Activated T-helper 9 cell treated with anti-CD3 and anti-CD28 coated beads, Interleukin-2, amount 50 U/mL, for 16 hours (primary cell): ENCODE measurements at regions not wholly inside any gene's neighbourhood (a gene's known extent, or its start where the extent isn't known, plus 50 kb on each side); places are given as distances from the start of the nearest gene placed in this dataset.
A peak's percentile ranks its signal among the peaks of the same experiment; 100 is the strongest.
"Not testable (repeated sequence)": the region's sequence is repeated elsewhere in the genome, so short reads cannot be mapped to it uniquely, and the experiment has no call there.

Source experiments
- DNase-seq: peaks from one replicate; pipeline ENCODE4 v3.0.0-alpha.2; 2020; ENCODE audit warnings: low read depth

DNA sequence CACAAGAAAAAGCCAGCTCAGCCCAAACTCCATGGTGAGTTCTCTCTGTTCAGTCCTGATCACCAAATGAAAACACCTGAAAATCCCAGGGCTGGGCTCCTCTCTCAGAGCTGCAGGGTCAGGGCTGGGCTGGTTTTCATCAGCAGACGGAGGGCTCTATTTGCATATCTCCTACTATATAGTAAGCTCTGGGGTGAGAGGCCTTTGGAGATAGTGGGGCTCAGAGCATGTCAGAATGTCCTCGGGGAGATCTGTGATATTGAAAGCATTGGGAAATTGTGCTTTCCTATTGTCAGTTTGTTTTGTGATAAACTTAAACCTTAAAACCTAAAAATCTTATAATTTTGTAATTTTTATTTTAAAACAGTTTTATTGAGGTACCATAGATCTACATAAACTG, 742.6 kb downstream of the TMEM121 start:
- DNase-seq = no peak

DNA sequence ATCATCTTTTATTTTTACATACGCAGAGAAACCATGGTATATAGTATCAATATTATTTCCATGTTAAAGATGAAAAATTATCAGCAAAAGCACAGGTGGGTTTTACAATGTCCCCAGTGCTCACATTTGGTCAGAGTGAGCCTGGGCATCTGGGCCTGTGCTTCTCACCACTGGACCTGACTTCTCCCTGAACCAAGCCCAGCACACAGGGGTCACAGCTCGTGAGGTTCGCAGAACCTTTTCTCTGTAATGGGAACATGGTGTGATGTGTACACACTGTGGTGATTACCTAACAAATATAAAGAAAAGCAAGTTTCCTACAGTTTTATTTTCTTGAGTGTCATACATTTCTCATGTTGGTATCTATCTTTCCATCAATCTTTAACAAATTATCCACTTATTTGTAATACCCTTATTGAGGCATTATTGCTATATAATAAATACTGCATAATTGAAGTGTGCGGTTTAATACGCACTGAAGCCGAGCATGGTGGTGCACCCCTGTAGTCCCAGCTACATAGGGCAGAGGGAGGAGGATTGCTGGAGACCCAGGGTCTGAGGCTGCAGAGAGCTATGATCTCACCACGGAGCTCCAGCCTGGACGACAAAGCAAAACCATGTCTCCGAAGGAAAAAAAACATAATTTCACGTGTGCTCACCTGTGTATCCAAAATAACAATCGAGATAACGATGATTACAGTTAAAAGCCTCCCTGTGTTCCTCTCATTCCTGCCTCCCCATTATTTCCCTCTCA, 743.2 kb downstream of the TMEM121 start:
- no peak for DNase-seq

DNA sequence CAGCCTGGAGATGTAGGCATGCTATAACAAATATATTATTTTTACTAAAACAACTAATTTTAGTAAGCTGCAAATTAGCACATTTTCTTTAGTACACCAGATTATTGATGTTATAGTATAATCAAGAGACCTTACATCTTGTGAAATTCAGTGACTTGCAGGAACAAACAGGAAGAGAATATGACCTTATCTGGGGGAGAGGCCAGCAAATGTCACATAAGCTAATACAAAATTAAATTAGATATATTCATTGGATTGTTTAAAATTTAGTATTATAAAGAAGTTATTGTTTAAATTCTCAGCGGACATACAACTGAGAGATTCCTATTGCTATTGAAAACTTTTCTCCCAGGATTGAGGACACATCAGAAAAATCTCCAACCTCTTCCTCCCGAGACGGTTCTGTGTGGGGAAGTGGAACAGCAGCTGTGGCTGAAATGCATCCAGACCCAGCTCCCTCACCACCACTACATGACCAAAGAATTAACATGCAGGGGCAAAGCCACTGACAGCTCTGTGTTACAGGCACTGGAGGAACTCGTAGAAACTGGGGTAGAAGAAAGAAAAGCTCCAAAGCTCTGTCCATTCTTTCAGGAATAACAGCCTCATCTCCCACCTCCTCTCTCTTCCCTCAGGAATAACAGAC, 744.2 kb downstream of the TMEM121 start:
- not testable (repeated sequence) for DNase-seq

- DNase-seq = no peak
Observed at GRCh38 chr14:106276326-106277267, 750.2 kb downstream of the TMEM121 start.

DNA sequence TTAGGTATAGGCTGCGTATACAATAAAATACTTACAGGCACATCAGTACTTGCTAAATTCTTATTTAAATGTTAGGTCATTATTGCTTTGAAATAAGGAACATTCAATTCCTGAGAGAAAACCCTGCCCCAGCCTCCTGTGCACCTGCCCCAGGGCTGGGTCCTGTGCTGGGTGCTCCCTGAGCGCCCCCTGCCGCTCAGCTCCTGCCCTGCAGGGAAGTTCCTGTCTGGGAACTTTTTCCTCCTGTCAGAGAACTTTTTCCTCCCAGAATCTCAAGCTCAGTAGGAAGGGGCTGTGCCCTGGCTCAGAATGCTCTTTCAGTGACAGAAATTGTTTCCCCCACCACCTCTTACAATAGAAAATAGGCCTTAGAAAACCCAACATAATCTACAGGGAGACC, 751.1 kb downstream of the TMEM121 start:
- peak; percentile 10 for DNase-seq

DNA sequence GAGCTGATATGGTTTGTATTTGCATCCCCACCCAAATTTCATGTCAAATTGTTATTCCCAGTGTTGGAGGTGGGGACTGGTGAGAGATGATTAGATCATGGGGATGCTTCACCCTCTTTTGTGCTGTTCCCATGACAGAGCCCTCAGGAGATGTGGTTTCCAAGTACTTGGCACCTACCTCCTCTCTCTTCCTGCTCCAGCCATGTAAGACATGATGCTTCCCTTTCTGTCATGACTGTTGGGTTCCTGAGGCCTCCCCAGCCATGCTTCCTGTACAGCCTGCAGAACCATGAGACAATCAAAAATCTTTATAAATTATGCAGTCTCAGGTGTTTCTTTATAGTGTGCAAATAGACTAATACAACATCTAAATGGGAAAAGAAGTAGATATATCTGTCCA, 754.5 kb downstream of the TMEM121 start:
- DNase-seq = no peak

- DNase-seq = peak; percentile 10
Observed at GRCh38 chr14:106286697-106287290, 760.4 kb downstream of the TMEM121 start.

- DNase-seq = no peak
Observed at GRCh38 chr14:106287506-106287905, 761.1 kb downstream of the TMEM121 start.

DNA sequence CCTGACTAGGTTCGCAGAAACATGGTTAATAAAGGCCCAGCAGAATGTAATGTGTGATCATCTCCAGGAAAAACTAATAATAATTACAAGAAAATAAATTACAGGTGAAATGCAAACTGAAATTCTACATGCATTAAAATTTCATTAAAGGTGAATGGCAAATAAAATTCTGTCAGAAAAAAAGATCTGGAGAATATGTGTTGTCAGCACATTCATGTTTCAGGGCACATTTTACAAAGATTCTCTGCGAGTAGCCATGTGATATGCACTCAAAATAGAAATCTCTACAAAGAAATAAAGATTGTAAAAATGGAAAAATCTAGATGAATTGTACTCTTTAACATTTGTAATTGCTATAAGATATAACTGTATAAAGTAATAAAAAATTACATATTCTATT, 765.2 kb downstream of the TMEM121 start:
- DNase-seq = no peak

DNA sequence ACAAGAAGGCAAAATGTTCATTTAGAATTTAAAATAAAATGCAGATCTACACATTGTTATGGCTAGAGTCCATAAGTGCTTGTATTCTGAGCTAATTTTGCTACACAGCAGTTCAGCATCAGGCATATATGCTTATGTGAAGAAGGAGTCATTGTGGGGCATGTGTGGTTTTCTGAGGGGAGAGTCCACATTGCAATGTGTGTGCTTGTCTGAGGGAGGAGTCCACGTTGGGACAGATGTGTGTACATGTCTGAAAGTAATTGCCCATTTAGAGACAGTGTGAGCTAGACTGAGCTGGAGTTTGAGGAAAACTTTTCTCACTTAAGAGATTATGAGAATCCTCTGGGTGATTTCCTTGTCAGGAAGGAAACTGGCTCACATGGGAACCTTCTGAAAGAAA, 767.9 kb downstream of the TMEM121 start:
- DNase-seq = no peak

GRCh38 chr14:106300951-106301510, 774.6 kb downstream of the TMEM121 start:
- not testable (repeated sequence) for DNase-seq

- not testable (repeated sequence) for DNase-seq
Observed at GRCh38 chr14:106301609-106302008, 775.2 kb downstream of the TMEM121 start.

DNA sequence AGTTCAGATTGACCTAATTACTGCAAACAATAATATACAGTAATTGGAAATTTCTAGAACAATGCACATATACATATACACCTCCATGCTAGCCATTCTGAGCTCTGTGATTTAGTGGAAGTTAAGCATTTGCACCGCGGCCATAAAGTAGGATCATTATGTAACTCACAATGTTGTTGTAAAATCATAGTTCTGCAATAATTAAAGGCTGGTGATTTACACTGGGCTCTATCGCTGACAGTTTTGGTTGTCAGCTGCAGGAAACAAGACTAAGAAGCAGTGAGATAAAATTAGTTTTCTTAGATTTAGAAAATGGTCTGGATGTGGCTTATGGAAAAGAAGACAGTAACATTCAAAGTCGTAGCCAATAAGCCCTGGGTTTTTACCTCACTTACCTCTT, 776.3 kb downstream of the TMEM121 start:
- DNase-seq = no peak

- no peak for DNase-seq
Observed at GRCh38 chr14:106304271-106304670, 777.9 kb downstream of the TMEM121 start.

- peak; percentile 57 for DNase-seq
Observed at GRCh38 chr14:106308839-106309389, 782.5 kb downstream of the TMEM121 start.

DNA sequence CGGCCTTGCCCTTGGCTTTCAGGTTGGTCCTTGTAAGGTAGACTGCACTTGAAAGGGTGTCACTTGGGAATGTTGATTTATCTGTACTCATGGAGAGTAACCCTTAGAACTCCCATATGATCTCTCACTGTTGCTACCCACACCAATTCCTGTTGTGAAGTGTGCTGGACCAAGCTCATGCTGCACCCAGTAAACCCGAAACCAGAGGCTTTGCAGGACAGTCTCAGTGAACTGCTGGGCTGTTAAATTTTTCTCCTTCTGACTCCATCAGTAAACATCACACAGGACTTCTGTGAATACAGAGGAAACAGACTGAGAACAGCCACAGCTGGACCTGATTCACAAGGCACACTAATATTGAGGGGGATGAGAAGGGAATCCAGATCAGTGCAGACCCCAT, 783.0 kb downstream of the TMEM121 start:
- DNase-seq = no peak

DNA sequence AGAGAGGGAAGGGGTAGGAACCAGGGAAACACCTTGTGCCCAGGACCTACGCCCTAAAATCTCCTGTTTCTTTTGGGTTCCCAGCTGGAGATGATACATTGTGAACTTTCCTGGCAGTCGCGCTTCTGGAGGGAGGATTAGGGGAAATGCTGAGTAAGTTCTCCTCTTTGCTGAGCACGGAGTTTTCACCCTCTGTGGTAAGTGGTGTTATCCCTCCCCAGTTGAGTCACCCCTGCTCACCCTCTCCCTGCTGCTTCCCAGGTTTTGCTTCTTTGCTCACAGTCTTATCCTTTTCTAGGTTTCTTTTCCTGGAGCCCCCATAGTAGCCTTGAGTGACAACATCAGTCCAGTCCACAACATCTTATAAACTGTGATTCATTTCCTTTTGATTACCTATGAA, 789.1 kb downstream of the TMEM121 start:
- no peak for DNase-seq

DNA sequence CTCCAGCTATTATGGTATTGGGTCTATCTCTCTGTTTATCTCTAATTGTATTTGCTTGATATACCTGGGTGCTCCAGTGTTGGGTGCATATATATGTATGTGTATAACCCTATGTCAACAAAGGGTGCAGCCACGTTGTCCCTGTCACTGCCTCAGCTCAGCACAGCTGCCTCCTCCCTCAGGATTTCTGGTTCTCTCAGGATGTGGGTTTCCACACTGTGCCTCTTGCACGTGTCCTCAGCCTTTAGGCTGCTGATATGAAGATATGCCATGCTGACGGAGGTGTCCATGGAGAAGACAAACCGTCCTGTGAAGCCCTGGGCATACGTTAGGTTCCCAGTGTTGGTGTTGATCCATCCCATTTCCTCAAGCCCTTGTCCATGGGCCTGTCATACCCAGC, 791.2 kb downstream of the TMEM121 start:
- DNase-seq = no peak

DNA sequence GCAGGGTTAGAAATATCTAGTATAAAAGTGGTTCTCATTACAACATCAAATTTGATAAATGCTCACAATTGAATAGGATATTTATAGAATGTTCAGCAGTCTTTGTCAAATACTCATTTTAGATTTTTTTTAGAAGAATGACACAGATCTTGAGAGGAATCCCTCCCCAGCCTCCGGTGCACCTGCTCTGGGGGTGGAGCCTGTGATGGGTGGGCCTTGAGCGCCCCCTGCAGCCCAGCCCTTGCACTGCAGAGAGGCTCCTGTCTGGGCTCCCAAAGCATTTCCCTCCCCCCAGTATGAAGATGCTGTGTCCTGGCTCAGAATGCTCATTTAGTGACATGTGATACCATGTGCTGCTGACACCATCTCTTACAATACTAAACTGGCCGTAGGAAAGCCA, 792.3 kb downstream of the TMEM121 start:
- peak; percentile 21 for DNase-seq

GRCh38 chr14:106323970-106324369, 797.6 kb downstream of the TMEM121 start:
- DNase-seq = not testable (repeated sequence)

- no peak for DNase-seq
Observed at GRCh38 chr14:106327234-106327633, 800.9 kb downstream of the TMEM121 start.
